HL-60 (cell line): ENCODE measurements at regions not wholly inside any gene's neighbourhood (a gene's known extent, or its start where the extent isn't known, plus 50 kb on each side); places are given as distances from the start of the nearest gene placed in this dataset.
"Not testable (repeated sequence)": the region's sequence is repeated elsewhere in the genome, so short reads cannot be mapped to it uniquely, and the experiment has no call there.

Experiments used
- DNase-seq, 2 experiments: peaks; one replicate each; pipeline ENCODE4 v3.0.0-alpha.2; 2010 to 2020; ENCODE audit warnings: low read depth in 1 of 2, low spot score in 1 of 2
- H3K27ac ChIP-seq: fragments of 250-450 bp; sonication (Bioruptor Pico); replicated peaks from 2 replicates; pipeline ENCODE4 v1.5.1; 2020; ENCODE audit warnings: mild to moderate bottlenecking, moderate library complexity
- H3K27me3 ChIP-seq: fragments of 250-450 bp; sonication (Bioruptor Pico); 2 replicates; pipeline ENCODE4 v1.5.1; 2021; ENCODE audit warnings: mild to moderate bottlenecking, moderate library complexity; ENCODE audit not compliant: insufficient read depth, poor library complexity, severe bottlenecking
- H3K4me3 ChIP-seq: replicated peaks from 2 replicates; pipeline ENCODE4 v1.5.1; 2011; ENCODE audit warnings: mild to moderate bottlenecking, control low read depth, low read length; ENCODE audit not compliant: insufficient read depth
- CTCF ChIP-seq: IDR thresholded peaks from one replicate; pipeline ENCODE4 v1.5.1; 2011; ENCODE audit warnings: low read length, control low read depth, inconsistent platforms; ENCODE audit not compliant: insufficient read depth
- GABPA ChIP-seq: IDR thresholded peaks from 2 replicates; pipeline ENCODE4 v1.6.1; 2012; ENCODE audit warnings: low read depth
- POLR2AphosphoS5 ChIP-seq: IDR thresholded peaks from 2 replicates; pipeline ENCODE4 v1.6.1; 2012; ENCODE audit warnings: low read depth
- REST ChIP-seq: IDR thresholded peaks from 2 replicates; pipeline ENCODE4 v1.6.1; 2012; ENCODE audit warnings: low read depth; ENCODE audit not compliant: insufficient replicate concordance
- SPI1 ChIP-seq: IDR thresholded peaks from 2 replicates; pipeline ENCODE4 v1.6.1; 2012; ENCODE audit warnings: low read depth, mild to moderate bottlenecking, borderline replicate concordance

- not testable (repeated sequence) for H3K27me3 ChIP-seq, H3K27ac ChIP-seq, DNase-seq, H3K4me3 ChIP-seq
Measured at GRCh38 chr12:116327992-116328391, 50.5 kb upstream of the MED13L start.

GRCh38 chr12:116331876-116332275 is 54.4 kb upstream of the MED13L start:
- Histone ChIP-seq H3K4me3 (no peak overlapping the region), H3K27ac (no peak overlapping the region), H3K27me3 (no peaks in the 10 kb centered on the region)
- no peak for DNase-seq
- TF ChIP-seq CTCF (no peak), SPI1 (no peak), GABPA (no peak), REST (no peak), POLR2AphosphoS5 (no peak)

GRCh38 chr12:116332705-116333380 is 55.4 kb upstream of the MED13L start:
- no peak for DNase-seq
- TF ChIP-seq GABPA (no peak), CTCF (no peak), REST (no peak), POLR2AphosphoS5 (no peak), SPI1 (no peak)

GRCh38 chr12:116333402-116333801 is 55.9 kb upstream of the MED13L start:
- TF ChIP-seq GABPA (no peak), CTCF (no peak), REST (no peak), POLR2AphosphoS5 (no peak), SPI1 (no peak)
- Histone ChIP-seq H3K27me3 (no peaks in the 10 kb centered on the region), H3K4me3 (no peak overlapping the region), H3K27ac (no peak overlapping the region)
- DNase-seq = no peak

More at GRCh38 chr12:116332705-116333380, 55.4 kb upstream of the MED13L start:
- no peak overlapping the region for H3K4me3 ChIP-seq
- no peaks in the 10 kb centered on the region for H3K27me3 ChIP-seq
- H3K27ac ChIP-seq = no peak overlapping the region
